ENCODE measurements at regions not wholly inside any gene's neighbourhood (a gene's known extent, or its start where the extent isn't known, plus 50 kb on each side); places are given as distances from the start of the nearest gene placed in this dataset.

- DNase-seq (ENCODE audit: low read depth) = no peak
These were observed 238.6 kb upstream of the SLC8A1 start for GRCh38 chr2:40690525-40690924.

DNA sequence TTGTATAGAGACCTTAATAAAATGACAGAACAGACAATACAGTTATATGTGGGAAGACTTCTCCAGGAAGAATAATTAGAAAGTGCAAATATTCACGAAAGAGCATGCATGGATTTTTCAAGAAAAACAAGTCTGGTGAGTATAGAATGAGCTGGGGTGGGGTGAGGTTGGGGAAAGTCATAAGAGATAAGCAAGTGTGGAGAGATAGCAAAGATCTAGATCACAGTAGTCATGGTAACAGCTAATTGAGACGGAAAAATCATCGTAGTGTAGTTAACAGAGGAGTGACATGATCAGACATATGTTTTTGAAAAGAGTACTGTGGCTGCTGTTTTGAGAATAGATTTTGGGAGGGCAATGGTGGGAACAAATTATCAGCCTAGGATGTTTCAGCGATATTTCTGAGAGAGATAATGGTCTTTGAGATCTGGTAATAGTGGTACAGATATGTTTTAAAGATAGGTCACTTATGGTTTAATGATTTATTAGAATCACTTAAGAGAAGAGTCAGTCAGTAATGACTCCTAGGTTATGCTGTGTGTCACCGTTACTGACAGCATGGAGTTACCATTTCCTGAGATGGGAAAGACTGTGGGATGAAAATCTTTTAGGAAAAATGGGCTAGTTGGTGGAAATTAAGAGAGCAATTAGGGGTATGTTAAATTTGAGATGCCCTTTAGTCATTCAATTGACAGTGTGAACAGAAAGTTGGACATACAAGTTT is 248.5 kb upstream of the SLC8A1 start:
- no peak for DNase-seq (ENCODE audit: low read depth)

DNA sequence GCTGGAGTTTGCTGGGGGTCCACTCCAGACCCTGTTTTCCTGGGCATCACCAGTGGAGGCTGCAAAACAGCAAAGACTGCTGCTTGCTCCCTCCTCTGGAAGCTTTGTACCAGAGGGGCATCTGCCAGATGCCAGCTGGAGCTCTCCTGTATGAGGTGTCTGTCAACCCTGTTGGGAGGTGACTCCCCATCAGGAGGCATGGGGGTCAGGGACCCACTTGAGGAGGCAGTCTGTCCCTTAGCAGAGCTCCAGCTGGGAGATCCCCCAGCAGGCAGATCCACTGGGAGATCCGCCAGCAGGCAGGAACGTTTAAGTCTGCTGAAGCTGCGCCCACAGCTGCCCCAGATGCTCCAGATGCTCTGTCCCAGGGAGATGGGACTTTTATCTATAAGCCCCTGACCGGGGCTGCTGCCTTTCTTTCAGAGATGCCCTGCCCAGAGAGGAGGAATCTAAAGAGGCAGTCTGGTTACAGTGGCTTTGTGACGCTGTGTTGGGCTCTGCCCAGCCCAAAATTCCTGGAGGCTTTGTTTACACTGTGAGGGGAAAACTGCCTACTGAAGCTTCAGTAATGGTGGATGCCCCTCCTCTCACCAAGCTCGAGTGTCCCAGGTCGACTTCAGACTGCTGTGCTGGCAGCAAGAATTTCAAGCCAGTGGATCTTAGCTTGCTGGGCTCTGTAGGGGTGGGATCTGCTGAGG is 260.5 kb upstream of the SLC8A1 start:
- DNase-seq (ENCODE audit: low read depth) = peak; percentile 48

GRCh38 chr2:40716879-40717278 is 265.0 kb upstream of the SLC8A1 start:
- peak; percentile 88 for DNase-seq (ENCODE audit: low read depth)

- no peak for DNase-seq (ENCODE audit: low read depth)
These were observed 267.5 kb upstream of the SLC8A1 start for GRCh38 chr2:40719414-40719813.

DNA sequence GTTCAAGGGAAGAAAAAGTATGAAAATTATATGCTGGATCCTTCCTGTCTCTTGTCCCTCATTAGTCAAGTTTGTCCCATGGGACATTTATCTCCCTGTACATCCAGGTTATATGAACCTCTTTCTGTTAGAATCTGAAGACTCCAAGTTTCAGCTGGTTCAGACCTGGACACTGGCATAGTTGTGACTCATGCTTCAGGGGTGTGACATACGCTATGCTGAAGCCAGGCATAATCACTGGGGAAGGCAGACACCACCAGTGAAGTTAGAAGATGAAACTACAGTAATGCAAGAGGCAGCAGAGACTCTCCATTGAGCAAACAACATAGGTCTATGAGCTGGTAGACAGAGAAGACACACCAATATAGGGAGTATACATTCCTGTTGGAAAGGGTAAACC is 269.7 kb upstream of the SLC8A1 start:
- peak; percentile 71 for DNase-seq (ENCODE audit: low read depth)

GRCh38 chr2:40723194-40723593 is 271.3 kb upstream of the SLC8A1 start:
- DNase-seq (ENCODE audit: low read depth) = no peak

DNA sequence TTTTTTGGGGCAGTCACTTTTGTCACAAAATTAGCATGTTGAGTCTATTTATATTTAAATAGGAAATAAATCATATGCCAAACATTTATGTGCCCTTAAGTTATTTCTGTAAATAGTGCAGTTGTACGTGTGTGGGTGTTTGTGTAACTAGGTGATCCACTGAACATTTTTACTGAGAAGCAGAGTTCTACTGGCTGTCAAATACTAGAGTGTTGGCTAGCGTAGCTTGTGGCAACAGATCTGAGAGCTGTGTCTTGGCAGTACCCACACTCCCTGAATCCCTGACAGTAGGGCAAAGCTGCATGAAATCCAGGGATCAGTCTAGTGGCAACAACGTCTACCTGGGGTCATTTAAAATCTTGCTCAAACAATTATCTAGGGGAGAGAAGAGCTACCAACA is 273.1 kb upstream of the SLC8A1 start:
- no peak for DNase-seq (ENCODE audit: low read depth)

- no peak for DNase-seq (ENCODE audit: low read depth)
These were observed 274.1 kb upstream of the SLC8A1 start for GRCh38 chr2:40725950-40726349.

GRCh38 chr2:40734797-40735196 is 282.9 kb upstream of the SLC8A1 start:
- peak; percentile 92 for DNase-seq (ENCODE audit: low read depth)

GRCh38 chr2:40737180-40737579 is 285.3 kb upstream of the SLC8A1 start:
- peak; percentile 57 for DNase-seq (ENCODE audit: low read depth)

- no peak for DNase-seq (ENCODE audit: low read depth)
These were observed 288.5 kb upstream of the SLC8A1 start for GRCh38 chr2:40740419-40740818.

DNA sequence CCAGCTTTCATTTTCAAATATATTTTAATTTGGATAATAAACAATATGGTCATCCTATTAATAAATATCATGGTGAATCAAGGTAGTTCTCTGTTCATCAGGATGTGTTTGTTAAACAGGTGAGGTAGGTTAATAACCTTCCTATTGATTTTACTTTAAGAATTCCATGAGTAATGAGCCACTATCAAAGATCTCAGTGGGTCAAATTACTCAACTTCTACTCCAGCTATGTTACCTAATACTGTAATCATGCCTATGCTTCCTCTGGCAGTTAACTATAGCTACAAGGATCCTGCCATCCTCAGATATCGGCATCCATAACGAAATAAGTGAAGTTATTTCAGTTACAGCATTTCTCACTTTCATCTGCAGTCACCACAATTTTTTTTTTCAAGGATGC is 289.6 kb upstream of the SLC8A1 start:
- peak; percentile 24 for DNase-seq (ENCODE audit: low read depth)

- DNase-seq (ENCODE audit: low read depth) = no peak
These were observed 294.3 kb upstream of the SLC8A1 start for GRCh38 chr2:40746191-40746590.

DNA sequence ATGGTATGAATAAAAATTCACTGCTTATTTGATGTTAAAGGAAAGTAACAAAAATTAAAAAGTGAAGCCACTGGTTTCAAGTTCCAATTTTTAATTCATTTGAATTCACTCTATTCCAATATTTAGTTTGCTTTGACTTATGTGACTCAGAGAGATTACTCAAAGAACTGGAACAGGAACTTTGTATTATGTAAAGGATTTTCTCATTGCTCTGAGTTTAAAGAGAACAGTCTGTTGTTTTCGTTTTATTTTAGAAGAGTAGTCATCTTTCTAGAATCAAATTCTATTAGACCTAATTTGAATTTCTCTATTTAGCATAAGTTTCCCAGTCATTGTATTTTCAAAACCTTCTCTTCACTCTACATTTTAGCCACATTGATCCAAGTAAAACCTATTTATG is 300.1 kb upstream of the SLC8A1 start:
- DNase-seq (ENCODE audit: low read depth) = no peak

DNA sequence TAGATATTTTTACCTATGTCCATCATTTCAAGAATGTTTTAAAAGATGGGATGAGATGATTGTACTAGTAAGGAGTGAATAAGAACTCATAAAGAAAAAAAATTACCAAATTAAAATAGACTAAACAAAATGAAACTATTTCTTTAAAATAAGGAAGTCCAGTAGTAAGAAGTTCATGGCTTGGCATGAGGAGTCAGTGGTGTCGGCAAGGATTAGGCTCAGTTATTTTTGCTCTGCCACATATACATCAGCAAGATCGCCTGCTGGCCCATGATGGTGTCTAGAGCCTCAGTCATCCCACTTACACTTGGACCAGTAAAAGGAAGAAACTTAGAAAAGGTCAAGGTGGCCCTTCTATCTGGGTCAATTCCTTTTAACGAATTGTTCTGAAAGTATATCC is 300.9 kb upstream of the SLC8A1 start:
- no peak for DNase-seq (ENCODE audit: low read depth)

GRCh38 chr2:40754912-40755311 is 303.0 kb upstream of the SLC8A1 start:
- no peak for DNase-seq (ENCODE audit: low read depth)

DNA sequence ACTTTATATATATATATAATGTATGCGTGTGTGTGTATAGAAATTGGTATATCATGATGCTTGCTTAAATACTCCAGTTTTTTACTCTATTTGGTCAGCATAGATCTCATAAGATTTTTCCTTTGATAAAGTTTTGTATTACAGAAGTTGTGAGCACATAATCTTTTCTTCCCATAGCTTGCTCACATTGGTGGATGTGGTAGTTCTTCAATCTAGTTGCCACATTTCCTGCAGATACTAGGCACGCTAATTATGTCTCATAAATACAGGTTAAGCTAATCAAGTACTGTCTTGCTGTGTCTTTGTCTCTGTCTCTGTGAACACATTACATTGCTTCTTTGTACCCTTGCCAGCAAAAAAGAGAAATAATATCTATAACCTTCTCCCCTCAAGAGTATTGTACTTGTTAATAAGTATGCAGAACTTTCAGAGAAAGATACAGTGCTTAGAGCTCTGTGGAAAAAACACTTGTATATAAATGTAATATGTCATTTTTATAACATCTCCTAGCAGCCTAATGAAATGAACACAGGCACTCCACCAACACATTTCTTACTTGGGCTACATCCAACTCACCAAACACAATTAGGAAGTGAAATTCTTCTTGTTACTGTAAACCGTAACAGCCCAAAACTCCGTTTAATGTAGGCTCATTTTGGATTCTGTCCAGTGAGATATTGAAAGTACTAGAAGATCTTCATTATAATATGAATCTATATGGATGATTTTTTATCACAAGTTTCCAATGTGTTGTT is 306.7 kb upstream of the SLC8A1 start:
- peak; percentile 24 for DNase-seq (ENCODE audit: low read depth)

DNA sequence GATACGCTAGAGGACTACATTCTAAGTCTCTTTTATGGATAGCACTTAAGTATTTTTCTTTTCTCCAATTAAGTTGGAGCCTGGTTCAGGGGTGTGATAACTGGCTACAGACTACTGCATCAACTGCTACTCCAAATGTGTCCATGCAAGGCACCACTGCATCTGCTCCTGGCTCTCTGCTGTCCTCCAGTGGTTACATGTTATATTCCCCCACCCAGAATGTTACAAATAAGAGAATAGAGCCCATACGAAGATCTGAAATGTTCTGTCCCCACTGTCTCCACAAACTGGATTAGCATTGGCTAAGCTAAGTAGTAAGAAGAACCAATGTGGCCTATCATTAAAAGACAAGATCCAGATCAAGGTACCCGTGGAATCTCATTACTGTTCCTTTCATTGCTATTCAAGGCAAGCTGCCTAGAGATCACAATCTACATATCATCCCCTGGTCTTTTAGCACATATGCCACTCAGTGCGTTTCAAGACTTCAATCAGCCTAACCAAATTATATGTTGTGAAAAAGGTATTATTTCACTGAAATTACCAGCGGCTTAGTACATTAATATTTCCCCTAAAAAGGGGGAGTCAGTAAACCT is 308.3 kb upstream of the SLC8A1 start:
- peak; percentile 77 for DNase-seq (ENCODE audit: low read depth)

GRCh38 chr2:40773291-40773690 is 321.4 kb upstream of the SLC8A1 start:
- DNase-seq (ENCODE audit: low read depth) = no peak

GRCh38 chr2:40783704-40784103 is 331.8 kb upstream of the SLC8A1 start:
- DNase-seq (ENCODE audit: low read depth) = peak; percentile 12

- DNase-seq (ENCODE audit: low read depth) = no peak
These were observed 334.7 kb upstream of the SLC8A1 start for GRCh38 chr2:40786636-40787035.

DNA sequence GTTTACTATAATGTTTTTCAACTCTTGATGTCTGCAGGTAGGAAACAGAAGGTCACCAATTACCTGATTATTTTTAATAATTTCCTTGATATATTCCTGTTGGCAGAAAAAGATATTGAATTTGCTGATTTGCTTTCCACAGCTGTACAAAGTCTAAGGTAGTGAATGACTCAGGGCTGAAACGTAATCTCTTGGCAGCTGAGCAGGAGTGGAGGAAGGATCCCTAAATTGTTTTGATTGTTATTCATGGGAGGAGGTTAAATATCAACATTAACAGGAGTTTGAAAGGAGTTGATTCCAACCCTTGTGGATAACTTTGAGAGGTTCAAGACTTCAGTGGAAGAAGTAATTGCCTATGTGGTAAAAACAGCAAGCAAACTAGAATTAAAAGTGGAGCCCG is 345.2 kb upstream of the SLC8A1 start:
- DNase-seq (ENCODE audit: low read depth) = peak; percentile 0

Data from EH (cell line).